ENCODE measurements at regions not wholly inside any gene's neighbourhood (a gene's known extent, or its start where the extent isn't known, plus 50 kb on each side); places are given as distances from the start of the nearest gene placed in this dataset.
"Not testable (repeated sequence)": the region's sequence is repeated elsewhere in the genome, so short reads cannot be mapped to it uniquely, and the experiment has no call there.

DNA sequence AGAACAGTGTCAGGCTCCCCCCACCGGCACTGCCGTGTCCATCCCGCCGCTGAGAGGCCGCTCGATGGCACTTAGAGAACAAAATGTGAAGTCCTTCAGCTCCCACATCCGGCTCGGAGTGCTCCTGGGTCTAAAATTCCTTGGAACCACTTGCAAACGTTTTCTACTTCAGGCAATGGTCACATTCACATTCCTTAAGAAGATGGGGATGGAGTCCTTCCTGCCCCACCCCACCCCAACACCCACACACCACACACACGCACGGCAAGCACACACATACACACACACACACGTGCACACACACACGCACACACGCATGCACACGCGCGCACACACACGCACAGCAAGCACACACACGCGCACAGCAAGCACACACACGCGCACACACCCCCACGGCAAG is 83.4 kb downstream of the SOX1 start:
- DNase-seq: no peak

DNA sequence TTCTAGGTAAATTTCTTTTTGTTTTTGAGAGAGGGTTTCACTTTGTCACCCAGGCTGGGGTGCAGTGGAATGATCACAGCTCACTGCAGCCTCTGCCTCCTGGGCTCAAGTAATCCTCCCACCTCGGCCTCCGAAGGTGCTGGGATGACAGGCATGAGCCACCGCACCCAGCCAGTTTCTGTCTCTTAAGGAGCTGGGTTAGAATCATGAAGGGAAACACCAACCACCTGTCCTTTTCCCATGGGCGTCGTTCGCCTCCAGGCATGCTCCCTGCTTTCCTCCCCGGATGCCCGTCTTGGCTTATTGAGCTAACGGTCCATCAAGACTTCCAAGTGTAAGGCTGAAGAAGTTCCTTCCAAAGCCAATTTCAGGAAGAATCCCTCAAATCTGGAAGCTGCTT is 85.9 kb downstream of the SOX1 start:
- no peak for DNase-seq

DNA sequence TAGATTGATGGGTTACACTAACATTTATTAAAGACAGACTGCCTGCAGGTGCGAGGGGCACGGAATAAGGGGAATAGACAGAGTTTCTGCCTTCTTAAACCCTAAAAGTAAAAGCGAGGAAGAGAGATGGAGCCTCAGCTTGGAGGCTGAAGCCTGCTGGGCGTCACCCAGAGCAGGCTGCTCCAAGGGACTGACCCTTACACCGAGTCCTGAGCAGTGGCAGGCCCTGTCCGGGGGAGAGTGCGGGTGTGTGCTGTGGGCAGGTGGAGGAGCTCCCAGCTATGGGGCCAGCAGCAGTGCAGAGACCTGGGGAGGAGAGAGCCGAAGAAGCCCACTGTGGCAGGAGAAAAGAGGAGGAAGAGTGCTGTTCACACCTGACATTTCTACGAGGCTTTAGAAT is 86.4 kb downstream of the SOX1 start:
- no peak for DNase-seq

DNA sequence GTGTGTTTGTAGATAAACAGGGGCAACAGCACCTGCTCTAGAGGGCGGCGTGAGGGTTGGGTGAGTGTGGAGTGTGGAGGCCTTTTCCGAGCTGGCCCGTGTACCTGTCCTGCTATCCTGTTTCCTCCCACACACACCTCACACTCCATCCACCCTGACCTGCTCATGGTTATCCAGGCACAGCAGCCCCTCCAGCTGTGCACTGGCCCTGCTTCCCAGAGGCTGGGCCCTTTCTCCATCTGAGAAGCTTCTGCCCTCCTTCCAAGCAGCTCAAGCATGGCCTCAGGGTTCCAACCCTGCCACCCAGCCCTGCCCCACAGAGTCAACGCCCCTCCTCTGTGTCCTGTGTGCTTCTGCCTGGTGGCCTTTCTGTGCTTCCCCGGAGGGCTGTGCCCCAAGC is 86.9 kb downstream of the SOX1 start:
- no peak for DNase-seq

DNA sequence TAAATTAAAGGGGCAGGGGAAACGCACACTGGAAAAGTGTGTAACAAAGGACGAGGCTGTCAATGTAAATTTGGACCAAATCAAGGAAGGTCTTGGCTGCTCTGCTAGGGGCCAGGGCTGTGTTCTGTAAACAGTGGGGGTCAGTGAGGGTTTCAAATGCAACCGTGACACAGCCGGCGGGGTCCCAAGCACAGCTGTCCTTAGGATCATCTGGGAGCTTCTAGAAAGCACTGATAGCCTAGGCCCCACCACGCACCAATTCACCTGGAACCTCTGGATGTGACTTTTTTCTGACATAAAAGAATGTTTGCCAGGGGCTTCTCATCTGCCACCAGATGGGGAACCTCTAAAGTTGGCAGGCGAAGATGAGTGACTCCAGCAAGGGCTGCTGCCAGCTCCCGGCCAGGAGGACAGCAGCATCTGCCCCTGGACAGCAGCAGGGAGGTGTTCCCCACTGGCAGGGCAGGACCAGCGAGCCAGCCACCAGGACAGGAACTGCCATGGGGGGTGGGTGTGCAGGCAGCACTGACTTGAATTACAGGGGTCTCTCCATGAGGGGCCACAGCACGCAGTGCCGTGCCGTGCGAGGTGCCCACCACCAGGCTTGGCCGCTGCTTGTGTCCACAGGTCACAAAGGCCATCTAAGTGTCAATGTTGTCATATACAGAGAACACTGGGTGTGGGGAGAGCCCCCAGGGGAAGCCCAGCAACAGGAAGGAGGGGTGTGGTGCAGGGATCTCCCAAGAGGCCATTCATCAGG is 87.5 kb downstream of the SOX1 start:
- DNase-seq: no peak

DNA sequence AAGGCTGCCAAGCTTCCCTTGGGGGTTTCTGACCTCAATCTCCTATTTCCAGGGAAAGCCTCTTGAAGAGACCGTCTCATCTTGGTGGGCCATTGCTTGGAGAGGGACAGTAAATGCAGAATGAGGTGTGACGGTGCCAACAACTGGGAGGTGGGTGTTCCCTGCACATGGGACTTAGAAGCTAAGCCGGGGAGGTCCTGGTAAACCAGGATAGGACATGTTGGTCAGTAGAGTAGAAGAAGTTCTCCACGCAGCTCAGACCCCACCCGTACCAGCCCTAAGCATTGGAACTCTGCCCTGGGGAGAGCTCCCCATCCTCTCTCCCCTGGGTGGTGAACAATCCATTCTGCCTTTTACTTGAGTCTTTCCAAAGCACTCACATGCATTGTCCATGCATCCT is 92.0 kb downstream of the SOX1 start:
- no peak for DNase-seq

DNA sequence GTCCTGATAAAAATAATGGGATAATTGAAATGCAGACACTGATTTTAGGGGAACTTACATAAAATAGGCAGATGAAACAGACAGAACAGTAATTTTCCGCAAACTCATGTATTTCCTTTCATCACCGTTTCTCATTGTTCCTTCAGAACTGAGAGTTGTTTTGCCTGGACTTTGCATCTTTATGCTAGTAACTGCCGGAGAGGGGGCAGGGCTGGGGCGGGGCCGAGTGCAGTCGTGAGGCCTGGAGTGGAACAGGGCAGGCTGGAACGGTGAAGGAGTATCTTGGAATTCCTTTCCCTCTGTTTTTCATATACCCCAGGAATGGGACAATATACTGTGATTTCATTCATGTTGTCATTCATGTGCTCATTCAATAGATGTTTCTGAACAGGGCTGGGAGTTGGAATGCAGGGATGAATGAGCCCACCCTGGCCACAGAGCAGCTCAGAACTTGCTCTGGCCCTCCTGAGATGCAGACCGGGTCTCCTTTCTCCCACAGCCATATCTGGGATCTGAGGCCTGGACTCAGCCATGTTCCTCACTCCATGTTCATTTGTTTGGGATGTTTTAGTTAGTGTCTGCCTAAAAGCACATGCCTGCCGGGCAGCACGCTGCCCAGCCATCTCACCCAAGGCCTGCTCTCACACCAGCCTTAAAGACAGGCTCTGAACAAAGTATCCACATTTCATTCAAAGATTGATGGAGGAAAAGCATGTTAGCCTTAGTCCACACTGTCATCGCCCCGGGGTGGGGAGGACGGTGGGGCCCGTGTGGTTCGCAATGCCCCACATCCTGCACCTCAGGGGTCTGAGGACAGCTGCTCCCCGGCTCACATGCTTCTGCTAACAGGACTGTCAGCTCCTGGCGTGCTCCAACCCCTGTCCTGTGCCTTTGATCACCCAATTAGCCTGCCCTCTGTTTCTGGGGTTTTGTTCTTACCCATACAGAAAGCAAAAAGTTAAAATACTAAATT is 92.9 kb downstream of the SOX1 start:
- DNase-seq: no peak

DNA sequence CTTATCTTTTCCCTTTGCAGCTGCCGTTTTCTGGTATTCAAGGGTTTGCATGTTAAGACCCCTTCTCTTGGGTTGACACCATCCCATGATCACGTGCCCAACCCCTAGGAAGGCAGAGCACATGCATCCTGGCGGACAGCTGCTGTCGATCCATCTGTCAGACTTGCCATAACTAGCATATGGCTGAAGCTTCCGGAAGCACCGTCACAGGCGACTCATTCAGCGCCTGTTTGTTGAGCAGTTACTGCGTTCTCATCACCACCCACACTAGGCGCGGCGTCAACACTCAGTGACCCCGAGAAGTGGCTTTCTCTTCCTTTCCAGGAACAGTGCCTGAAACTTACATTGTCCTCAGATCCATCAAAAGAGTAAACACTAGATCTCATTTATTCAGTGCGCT is 93.6 kb downstream of the SOX1 start:
- peak; percentile 17 for DNase-seq

DNA sequence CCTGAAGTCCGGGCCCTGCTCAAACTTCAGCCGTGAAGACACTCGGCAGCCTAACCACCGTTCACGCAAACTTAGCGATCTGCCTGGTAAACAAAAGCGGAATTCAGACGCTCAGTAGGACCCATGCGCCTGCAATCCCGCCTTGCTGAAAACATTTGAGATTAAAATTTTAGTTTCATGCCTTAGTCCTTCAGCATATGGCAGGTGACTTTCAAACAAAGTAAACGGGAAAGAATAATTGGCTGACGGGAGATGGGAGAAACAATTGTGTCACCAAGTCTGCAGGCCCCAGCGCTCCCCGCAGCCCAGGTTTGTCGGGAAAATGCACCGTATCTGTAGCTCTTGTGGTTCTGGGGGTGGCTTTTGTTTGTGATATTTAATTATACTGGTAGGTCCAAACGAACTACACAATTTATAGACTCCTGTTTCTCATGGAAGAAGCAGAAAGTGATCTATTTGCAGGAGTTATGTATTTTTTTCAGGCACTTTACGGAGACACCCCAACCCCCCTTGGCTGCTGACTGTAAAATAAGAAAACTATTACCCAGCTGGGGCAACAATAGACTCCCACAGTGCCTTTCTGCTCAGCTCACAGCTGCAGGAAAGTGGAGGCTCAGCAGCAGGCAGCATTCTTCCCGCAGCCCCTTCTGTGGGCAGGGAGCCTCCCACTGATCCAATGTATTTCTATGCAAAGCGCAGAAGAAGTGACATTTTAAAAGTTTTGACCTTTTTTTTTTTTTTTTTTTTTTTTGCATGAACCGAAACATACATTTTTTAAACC is 94.8 kb downstream of the SOX1 start:
- DNase-seq: no peak

DNA sequence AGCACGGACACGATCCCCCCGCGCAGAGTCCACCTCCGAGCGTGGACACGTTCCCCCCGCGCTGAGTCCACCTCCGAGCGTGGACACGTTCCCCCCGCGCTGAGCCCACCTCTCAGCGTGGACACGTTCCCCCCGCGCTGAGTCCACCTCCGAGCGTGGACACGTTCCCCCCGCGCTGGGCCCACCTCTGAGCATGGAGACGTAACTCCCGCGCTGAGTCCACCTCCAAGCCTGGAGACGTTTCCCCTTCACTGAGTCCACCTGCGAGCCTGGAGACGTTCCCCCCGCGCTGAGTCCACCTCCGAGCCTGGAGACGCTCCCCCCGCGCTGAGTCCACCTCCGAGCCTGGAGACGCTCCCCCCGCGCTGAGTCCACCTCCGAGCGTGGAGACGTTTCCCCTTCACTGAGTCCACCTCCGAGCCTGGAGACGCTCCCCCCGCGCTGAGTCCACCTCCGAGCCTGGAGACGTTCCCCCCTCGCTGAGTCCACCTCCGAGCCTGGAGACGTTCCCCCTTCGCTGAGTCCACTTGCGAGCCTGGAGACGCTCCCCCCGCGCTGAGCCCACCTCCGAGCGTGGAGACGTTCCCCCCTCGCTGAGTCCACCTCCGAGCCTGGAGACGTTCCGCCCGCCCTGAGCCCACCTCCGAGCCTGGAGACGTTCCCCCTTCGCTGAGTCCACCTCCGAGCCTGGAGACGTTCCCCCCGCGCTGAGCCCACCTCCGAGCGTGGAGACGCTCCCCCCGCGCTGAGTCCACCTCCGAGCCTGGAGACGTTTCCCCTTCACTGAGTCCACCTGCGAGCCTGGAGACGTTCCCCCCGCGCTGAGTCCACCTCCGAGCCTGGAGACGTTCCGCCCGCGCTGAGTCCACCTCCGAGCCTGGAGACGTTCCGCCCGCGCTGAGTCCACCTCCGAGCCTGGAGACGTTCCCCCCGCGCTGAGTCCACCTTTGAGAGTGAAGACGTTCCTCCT is 97.0 kb downstream of the SOX1 start:
- not testable (repeated sequence) for DNase-seq

DNA sequence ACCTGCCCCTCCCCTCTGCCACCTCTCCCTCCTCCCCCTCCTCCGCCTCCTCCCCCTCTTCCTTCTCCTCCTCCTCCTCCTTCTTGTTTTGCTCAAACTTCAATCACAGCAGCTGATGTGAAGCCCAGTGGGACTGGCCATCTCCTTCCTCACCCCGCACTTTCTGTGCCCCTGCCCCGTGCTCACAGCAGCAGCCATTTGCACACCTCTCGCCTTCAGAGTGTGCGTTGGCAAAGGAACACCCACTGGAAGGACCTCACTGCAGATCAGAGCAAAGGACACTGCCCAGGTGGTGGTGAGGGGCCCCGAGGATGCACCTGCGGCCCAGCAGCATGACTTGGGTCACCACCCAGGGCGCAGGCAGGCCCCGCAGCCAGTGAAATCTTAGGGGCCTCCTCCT is 98.8 kb downstream of the SOX1 start:
- no peak for DNase-seq

DNA sequence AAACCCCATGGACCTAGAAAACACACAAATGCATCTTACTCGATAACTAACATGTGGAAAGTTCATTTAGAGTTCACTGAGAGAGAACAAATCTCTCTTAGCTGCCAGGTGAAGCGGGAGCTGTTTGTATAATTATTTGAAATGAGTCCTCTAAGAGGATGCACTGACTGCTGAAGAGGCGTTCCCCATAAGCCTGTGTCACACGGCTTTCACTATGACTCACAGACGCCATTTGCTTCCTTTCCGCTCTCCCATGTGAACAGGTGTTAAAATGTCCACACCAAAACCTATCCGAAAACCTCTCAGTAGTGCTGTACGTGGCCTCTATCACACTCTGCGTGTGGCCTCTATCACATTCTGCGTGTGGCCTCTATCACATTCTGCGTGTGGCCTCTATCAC is 101.8 kb downstream of the SOX1 start:
- DNase-seq: no peak

DNA sequence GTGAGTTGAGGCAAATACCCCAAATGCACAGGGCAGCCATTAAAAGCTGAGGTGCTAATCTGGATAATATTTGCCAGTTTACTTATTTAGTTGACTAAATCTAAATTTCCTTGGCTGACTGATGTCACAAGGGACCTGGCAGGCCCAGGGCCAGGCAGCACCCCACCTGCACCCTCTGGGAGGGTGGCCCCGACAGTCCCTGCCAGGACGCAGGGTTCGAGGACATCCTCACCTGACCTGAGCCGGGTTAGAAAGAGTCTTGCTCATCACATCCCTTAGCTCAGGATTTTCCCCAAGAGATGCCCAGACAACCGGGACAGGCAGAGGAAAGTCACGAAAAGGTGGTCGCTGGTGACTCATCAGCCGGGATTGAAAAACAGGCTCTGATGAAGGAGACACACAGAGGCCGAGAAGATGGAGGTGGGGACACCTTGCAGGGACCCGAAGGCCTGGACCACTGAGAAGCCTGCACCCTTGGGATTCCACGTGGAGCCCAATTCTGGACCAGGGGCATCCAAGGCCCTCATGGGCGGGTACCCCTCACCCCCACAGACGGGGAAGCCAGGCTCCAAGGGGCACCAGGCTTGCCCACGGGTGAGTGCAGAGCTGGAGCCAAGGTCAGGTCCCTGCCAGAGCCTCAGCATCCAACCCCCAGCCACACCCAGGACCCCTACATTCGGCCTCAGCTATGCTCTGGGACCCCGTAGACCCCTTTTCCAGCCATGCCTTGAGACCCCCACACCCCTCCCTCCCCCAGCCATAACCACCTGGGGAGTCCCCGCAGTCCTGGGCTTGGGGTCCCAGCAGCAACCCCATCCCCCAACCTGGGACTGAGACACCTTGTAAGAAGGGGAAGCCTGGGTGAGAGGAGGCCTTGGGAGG is 103.2 kb downstream of the SOX1 start:
- no peak for DNase-seq

DNA sequence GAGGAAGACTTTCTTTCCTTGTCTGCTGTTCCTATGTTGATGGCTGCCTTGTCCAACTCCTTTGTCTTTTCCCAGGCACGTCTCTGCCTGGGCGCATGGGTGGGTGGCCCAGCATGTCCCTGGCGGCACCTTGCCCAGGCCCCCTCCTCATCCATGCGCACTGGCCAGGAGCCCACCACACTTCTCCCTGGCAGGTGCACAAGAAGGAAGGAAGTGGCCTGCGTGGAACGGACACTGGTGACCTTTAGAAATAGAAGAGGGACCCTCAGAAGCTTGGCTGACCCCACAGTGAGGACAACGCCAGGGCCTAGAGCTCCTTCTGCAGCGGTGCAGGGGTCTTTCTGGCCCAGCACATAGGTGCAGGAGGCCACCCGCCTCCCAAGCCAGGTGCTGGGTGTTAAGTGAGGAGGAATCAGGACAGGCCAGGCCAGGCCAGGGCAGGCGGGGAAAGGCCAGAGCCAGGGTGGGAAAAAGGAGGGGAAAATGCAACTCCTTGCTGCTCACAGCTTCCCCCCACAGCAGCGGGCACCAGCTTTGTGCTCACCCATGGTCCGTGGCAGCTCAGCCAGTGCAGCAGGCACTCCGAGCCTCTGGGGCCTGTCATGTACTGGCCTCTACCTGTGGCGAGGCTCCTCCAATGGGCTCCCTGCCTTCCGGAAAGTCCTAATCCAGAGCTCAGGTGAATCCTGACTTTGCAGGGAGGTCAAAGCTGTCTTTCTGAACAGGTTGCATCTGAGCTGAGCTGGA is 104.0 kb downstream of the SOX1 start:
- no peak for DNase-seq

DNA sequence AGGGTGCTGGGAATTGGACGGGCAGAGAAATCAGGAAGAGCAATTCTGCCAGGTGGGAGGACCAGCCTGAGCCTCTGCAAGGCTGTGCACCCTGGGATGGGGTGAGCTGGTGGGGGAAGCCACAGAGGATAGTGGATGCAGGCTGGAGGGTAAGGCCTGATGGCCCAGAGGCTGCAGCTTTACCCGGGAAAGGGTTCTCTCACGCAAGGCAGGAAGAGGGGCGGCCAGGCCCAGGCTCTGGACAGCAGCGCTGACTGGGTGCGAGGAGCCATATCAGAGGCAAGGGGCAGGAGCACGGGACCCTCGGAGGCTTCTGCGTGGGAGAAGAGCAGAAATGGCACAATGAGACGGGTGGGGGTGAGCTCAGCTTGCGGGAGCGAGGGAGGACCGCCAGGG is 104.6 kb downstream of the SOX1 start:
- no peak for DNase-seq

DNA sequence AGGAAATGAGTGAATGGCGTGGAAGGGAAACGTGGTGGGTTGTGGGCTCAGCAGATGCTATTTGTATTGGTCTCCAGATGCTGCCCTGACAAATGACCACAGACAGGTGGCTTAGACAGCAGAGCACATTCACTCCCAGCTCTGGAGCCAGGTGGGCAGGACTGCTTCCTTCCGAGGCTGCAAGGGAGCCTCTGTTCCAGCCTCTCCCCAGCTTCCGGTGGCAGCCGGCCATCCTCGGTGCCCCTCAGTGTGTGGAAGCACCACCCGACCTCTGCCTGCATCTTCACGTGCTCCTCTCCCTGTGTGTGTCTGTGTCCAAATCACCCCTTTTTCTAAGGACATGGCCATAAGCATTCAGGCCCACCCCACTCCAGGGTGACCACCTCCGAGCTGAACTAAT is 105.1 kb downstream of the SOX1 start:
- DNase-seq: no peak

DNA sequence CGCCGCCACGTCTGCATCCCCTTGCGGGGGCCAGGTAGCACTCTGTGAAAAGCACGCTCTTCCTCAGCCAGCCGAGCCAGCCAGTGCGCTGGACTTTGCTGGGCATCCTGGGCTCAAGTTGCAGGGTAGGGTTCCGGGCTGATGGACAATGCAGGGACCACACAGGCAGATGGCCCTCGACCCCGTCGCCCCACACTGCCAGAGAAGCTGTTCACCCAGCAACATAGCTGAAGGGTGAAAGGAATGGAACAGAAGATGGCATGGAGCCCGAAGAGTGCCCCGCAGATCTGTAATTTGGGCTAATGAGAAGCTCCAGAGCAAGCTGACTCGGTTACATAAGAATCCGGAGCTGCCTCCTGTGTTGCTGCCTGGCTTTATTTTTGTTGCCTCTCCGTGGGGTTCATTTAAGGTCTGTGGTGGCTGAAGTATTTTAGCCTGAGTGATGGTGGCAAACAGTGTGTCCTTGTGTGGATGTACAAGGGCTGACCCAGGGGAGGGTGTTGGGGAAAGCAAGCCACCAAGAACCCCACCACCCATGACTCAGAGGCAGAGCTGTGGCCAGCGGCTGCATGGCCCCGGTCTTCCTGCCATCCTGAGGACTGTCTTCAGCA is 105.8 kb downstream of the SOX1 start:
- DNase-seq: no peak

DNA sequence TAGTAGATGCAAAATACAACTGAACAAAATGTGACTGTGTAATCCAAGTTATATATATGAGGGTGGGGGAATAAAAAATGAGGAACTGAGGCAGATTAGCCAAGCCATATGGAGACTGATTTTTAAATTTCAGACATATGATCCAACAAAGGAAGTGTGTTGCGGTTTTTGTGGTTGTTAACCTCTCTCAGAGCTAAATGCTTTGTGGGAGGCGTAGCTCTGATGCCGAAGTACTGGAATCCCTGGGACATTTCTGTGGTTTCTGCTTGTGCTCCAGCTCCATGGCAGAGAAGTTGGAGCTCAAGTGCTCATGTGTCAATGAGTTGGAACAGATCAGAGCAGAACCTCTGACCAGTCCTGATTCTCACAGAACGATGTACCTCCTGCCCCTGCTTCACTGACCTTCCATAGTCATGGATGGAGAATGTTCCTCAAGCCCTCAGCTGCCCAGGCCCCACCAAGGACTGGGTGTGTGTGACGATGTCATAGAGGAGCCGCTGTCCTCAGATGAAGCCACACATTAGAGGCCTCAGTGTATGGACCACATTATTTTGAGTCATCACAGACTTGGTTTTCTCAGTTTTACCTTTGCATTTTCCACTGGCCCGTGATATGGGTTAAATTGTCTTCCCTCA is 107.6 kb downstream of the SOX1 start:
- DNase-seq: no peak

Data from NCI-H1092 (cell line).